MM.1S (cell line): ENCODE measurements at regions not wholly inside any gene's neighbourhood (a gene's known extent, or its start where the extent isn't known, plus 50 kb on each side); places are given as distances from the start of the nearest gene placed in this dataset.

Experiments
- DNase-seq: peaks from one replicate; pipeline ENCODE4 v3.0.0-alpha.2; 2015
- H2AFZ ChIP-seq: fragments of 300-600 bp; sonication (generic); 2 replicates; pipeline ENCODE4 v1.6.0; 2016; ENCODE audit warnings: antibody characterized with exemption, low read length
- H3F3A ChIP-seq: fragments of 300-600 bp; sonication (generic); 2 replicates; pipeline ENCODE4 v1.6.1; 2016; ENCODE audit warnings: mild to moderate bottlenecking, antibody characterized with exemption, low read length, moderate library complexity, mixed read lengths; ENCODE audit not compliant: insufficient read depth
- H3K27ac ChIP-seq: fragments of 300-600 bp; sonication (generic); 2 replicates; pipeline ENCODE4 v1.5.1; 2016; ENCODE audit warnings: mild to moderate bottlenecking, low read length
- H3K27me3 ChIP-seq: fragments of 300-600 bp; sonication (generic); replicated peaks from 2 replicates; pipeline ENCODE4 v1.6.0; 2016; ENCODE audit warnings: low read length; ENCODE audit not compliant: insufficient read depth
- H3K36me3 ChIP-seq: fragments of 300-600 bp; sonication (generic); replicated peaks from 2 replicates; pipeline ENCODE4 v1.6.1; 2016; ENCODE audit warnings: mild to moderate bottlenecking, low read length, mixed read lengths; ENCODE audit not compliant: insufficient read depth
- H3K4me1 ChIP-seq: fragments of 300-600 bp; sonication (generic); 2 replicates; pipeline ENCODE4 v1.6.1; 2016; ENCODE audit warnings: low read length, mixed read lengths
- H3K4me2 ChIP-seq: fragments of 300-600 bp; sonication (generic); 2 replicates; pipeline ENCODE4 v1.6.0; 2016; ENCODE audit warnings: low read depth, low read length
- H3K4me3 ChIP-seq: fragments of 300-600 bp; sonication (generic); 2 replicates; pipeline ENCODE4 v1.5.1; 2016; ENCODE audit warnings: low read length, mixed read lengths
- H3K79me2 ChIP-seq: fragments of 300-600 bp; sonication (generic); 2 replicates; pipeline ENCODE4 v1.6.1; 2016; ENCODE audit warnings: mixed run types, low read length, mixed read lengths
- H3K9ac ChIP-seq: fragments of 300-600 bp; sonication (generic); 2 replicates; pipeline ENCODE4 v1.6.1; 2016; ENCODE audit warnings: low read length, mixed read lengths
- H3K9me2 ChIP-seq: fragments of 300-600 bp; sonication (generic); replicated peaks from 2 replicates; pipeline ENCODE4 v1.6.1; 2016; ENCODE audit warnings: mild to moderate bottlenecking, low read length, mixed read lengths; ENCODE audit not compliant: insufficient read depth
- H3K9me3 ChIP-seq: fragments of 300-600 bp; sonication (generic); replicated peaks from 2 replicates; pipeline ENCODE4 v1.6.1; 2016; ENCODE audit warnings: mild to moderate bottlenecking, low read length, mixed read lengths; ENCODE audit not compliant: insufficient read depth
- H4K20me1 ChIP-seq: fragments of 300-600 bp; sonication (generic); 2 replicates; pipeline ENCODE4 v1.6.1; 2016; ENCODE audit warnings: mild to moderate bottlenecking, low read length, moderate library complexity, mixed read lengths; ENCODE audit not compliant: insufficient read depth
- EZH2 ChIP-seq: fragments of 300-600 bp; sonication (generic); optimal IDR thresholded peaks from 2 replicates; pipeline ENCODE3; 2017; ENCODE audit warnings: low read depth, mild to moderate bottlenecking, antibody characterized with exemption, low read length, mixed read lengths
- EZH2phosphoT487 ChIP-seq: fragments of 300-600 bp; sonication (generic); IDR thresholded peaks from 2 replicates; pipeline ENCODE4 v1.6.1; 2018; ENCODE audit warnings: antibody characterized with exemption, low read length
- TF ChIP-seq, protein P1 (sequence below): fragments of 300-600 bp; sonication (generic); IDR thresholded peaks from 2 replicates; pipeline ENCODE4 v1.5.1; 2016; ENCODE audit warnings: antibody characterized with exemption, low read length, mixed read lengths

DNA sequence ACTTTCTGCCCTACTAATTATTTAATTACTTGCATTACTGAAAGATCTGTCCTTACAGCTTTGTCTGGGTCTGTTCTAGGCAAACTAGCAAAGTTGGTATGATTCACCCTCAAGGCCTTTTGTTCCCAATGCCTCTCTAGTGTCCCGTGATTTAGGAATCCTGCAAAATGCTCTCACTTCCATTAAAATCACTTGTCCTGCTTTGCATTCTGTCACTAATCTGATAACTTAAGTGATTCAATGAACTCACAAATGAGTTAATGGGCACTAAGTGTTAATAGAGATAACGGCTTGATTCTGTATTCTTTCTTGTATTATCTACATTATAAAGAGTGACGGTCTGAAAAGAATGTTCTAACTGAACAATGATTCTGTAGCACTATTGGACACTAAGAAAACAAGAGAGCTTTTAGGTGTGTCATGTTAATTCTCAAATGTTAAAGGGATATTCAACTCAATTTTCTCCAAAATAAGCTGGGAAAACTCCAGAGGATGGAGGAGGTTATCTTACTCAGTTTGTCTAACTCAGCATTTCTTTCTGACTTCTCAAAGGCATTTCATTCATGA, 697.3 kb downstream of the CETN3 start:
- Histone ChIP-seq H3K4me3 (no peak overlapping the region), H3K9me2 (no peaks in the 10 kb centered on the region), H4K20me1 (no peaks in the 10 kb centered on the region), H3K9me3 (no peaks in the 10 kb centered on the region), H3K9ac (no peak overlapping the region), H3K4me1 (no peaks in the 10 kb centered on the region), H2AFZ (no peak overlapping the region), H3K27ac (no peak overlapping the region), H3F3A (no peaks in the 10 kb centered on the region), H3K36me3 (no peaks in the 10 kb centered on the region), H3K4me2 (no peak overlapping the region), H3K27me3 (no peaks in the 10 kb centered on the region), H3K79me2 (no peaks in the 10 kb centered on the region)
- no peak for DNase-seq
- TF ChIP-seq EZH2 (no peak), EZH2phosphoT487 (no peak)
- TF ChIP-seq, protein P1, sequence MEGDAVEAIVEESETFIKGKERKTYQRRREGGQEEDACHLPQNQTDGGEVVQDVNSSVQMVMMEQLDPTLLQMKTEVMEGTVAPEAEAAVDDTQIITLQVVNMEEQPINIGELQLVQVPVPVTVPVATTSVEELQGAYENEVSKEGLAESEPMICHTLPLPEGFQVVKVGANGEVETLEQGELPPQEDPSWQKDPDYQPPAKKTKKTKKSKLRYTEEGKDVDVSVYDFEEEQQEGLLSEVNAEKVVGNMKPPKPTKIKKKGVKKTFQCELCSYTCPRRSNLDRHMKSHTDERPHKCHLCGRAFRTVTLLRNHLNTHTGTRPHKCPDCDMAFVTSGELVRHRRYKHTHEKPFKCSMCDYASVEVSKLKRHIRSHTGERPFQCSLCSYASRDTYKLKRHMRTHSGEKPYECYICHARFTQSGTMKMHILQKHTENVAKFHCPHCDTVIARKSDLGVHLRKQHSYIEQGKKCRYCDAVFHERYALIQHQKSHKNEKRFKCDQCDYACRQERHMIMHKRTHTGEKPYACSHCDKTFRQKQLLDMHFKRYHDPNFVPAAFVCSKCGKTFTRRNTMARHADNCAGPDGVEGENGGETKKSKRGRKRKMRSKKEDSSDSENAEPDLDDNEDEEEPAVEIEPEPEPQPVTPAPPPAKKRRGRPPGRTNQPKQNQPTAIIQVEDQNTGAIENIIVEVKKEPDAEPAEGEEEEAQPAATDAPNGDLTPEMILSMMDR = no peak

DNA sequence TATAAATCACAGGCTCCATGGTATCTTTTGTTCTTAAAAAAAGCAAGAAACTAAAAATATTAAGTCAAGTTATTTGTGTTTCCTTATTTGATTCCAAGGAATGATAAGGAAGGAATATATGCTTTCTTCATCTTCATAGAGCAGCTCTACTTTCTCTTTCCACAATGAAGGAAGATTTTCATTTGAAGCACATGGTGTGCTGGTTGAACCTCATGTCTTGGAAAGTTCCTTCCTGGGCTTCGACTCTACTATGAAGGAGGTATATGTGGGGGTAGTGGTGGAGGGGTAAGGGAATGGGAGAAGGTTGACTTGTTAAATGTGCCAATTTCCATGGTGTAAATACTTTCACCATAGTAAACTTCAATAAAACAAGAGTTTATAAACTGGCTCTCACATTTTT, 698.0 kb downstream of the CETN3 start:
- Histone ChIP-seq H3K36me3 (no peaks in the 10 kb centered on the region), H3K27ac (no peak overlapping the region), H3K9me2 (no peaks in the 10 kb centered on the region), H3K79me2 (no peaks in the 10 kb centered on the region), H3K27me3 (no peaks in the 10 kb centered on the region), H3F3A (no peaks in the 10 kb centered on the region), H2AFZ (no peak overlapping the region), H3K9ac (no peak overlapping the region), H3K4me2 (no peak overlapping the region), H3K4me1 (no peaks in the 10 kb centered on the region), H4K20me1 (no peaks in the 10 kb centered on the region), H3K4me3 (no peak overlapping the region), H3K9me3 (no peaks in the 10 kb centered on the region)
- DNase-seq = no peak
- TF ChIP-seq EZH2 (no peak), EZH2phosphoT487 (no peak)
- TF ChIP-seq, protein P1 = no peak

DNA sequence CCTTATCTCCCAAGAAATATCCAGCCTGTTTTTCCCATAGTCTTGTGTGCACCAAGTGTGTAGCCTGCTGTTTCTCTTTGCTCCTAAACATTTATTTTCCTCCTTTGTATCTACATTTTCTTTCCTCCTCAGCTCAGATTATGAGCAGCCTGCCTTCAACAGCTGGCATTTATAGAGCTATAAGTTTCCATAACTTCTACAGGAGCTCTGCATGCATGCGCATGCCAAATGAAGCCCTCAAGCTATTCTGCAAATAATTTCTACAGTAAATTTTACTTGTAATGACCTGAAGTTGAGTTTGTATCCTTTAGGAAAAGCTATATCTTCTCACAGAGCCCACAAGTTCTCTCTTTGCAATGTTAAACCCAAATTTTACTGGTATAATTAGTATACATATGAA, 699.5 kb downstream of the CETN3 start:
- DNase-seq = no peak
- Histone ChIP-seq H3K9me2 (no peaks in the 10 kb centered on the region), H3F3A (no peaks in the 10 kb centered on the region), H3K79me2 (no peaks in the 10 kb centered on the region), H3K4me2 (no peak overlapping the region), H4K20me1 (no peaks in the 10 kb centered on the region), H2AFZ (no peak overlapping the region), H3K9ac (no peak overlapping the region), H3K4me3 (no peak overlapping the region), H3K9me3 (no peaks in the 10 kb centered on the region), H3K4me1 (no peaks in the 10 kb centered on the region), H3K27me3 (no peaks in the 10 kb centered on the region), H3K36me3 (no peaks in the 10 kb centered on the region), H3K27ac (no peak overlapping the region)
- no peak for TF ChIP-seq EZH2
- TF ChIP-seq, protein P1 = no peak
- TF ChIP-seq EZH2phosphoT487 = no peak
